K562 (cell line): ENCODE measurements at regions not wholly inside any gene's neighbourhood (a gene's known extent, or its start where the extent isn't known, plus 50 kb on each side); places are given as distances from the start of the nearest gene placed in this dataset.

Experiments
- ATAC-seq: fragments of 200-7000 bp; cut with Tn5 transposase; 3 replicates; pipeline ENCODE4 v1.9.1; 2020; ENCODE audit warnings: moderate library complexity
- BruUV-seq: library from RNA; stranded (reverse); fragments of 400-500 nt; replicated peaks from 2 replicates; lab custom pipeline; 2021; lab: Mats Ljungman, UMichigan
- CTCF ChIA-PET: fragments of 300-600 bp; formaldehyde crosslinking; extraction: SDS; loops from one replicate; lab custom pipeline; 2021; ENCODE audit warnings: low intra/inter-chr PET ratio; lab: Yijun Ruan, JAX
- POLR2A ChIA-PET: fragments of 300-600, 350-650 bp; sonication (Branson Sonifier 250); formaldehyde crosslinking; extraction: SDS; loops from one replicate; lab custom pipeline; 2021; ENCODE audit warnings: antibody characterized with exemption, inconsistent platforms; lab: Yijun Ruan, JAX
- DNase-seq, 4 experiments: peaks; one replicate each; pipeline versions ENCODE4 v3.0.0 to v3.0.0-alpha.2; 2011 to 2018; ENCODE audit warnings: low spot score in 3 of 4, mixed read lengths in 3 of 4; ENCODE audit errors: extremely low read depth in 1 of 4
- FAIRE-seq: peaks from 2 replicates; lab custom pipeline; 2011; peaks lifted over from hg19 to GRCh38; lab: Jason Lieb, UNC
- H2AFZ ChIP-seq: 2 replicates; pipeline ENCODE4 v1.6.0; 2011; ENCODE audit warnings: low read depth, low read length, control low read depth, inconsistent platforms
- H3K27ac ChIP-seq: fragments of 200-600 bp; 3 replicates; pipeline ENCODE4 v1.8.0; 2011; ENCODE audit warnings: low read depth, mild to moderate bottlenecking, control low read depth, inconsistent platforms, low read length, moderate library complexity, mixed read lengths; ENCODE audit errors: extremely low read depth
- H3K27me3 ChIP-seq, 2 experiments: fragments of 300-600 bp in 1 of 2; 2 replicates in 1 of 2; 3 replicates in 1 of 2; pipeline versions ENCODE4 v1.6.0 to v1.8.0; 2011; ENCODE audit warnings: inconsistent platforms in 2 of 2, low read length in 2 of 2, mild to moderate bottlenecking in 1 of 2, mixed read lengths in 1 of 2, moderate library complexity in 1 of 2; ENCODE audit not compliant: control insufficient read depth in 2 of 2, insufficient read depth in 2 of 2
- H3K36me3 ChIP-seq: fragments of 300-600 bp; 3 replicates; pipeline ENCODE4 v1.8.0; 2011; ENCODE audit warnings: mild to moderate bottlenecking, low read length, inconsistent platforms; ENCODE audit not compliant: control insufficient read depth, insufficient read depth
- H3K4me1 ChIP-seq, 2 experiments: fragments of 200-600 bp in 1 of 2; replicated peaks in 1 of 2; 2 replicates in 1 of 2; 3 replicates in 1 of 2; pipeline versions ENCODE4 v1.5.1 to v1.8.0; 2011; ENCODE audit warnings: inconsistent platforms in 2 of 2, low read length in 2 of 2, mild to moderate bottlenecking in 1 of 2, mixed read lengths in 1 of 2, moderate library complexity in 1 of 2; ENCODE audit not compliant: control insufficient read depth in 2 of 2, insufficient read depth in 2 of 2
- H3K4me2 ChIP-seq: 2 replicates; pipeline ENCODE4 v1.6.1; 2011; ENCODE audit warnings: low read length, control low read depth, inconsistent platforms, mixed read lengths; ENCODE audit not compliant: insufficient read depth
- H3K4me3 ChIP-seq: fragments of 200-600 bp; sonication (generic), shearing (Covaris generic); 2 replicates; pipeline ENCODE4 v1.5.1; 2016; ENCODE audit warnings: control low read depth, inconsistent platforms
- H3K79me2 ChIP-seq: fragments of 200-600 bp; 3 replicates; pipeline ENCODE4 v1.8.0; 2011; ENCODE audit warnings: low read length, inconsistent platforms; ENCODE audit not compliant: control insufficient read depth, insufficient read depth
- H3K9ac ChIP-seq, 2 experiments: 2 replicates each; pipeline versions ENCODE4 v1.6.0 to v1.6.1; 2011; ENCODE audit warnings: low read depth in 2 of 2, low read length in 2 of 2, control low read depth in 1 of 2, inconsistent platforms in 1 of 2, mild to moderate bottlenecking in 1 of 2, mixed read lengths in 1 of 2; ENCODE audit not compliant: insufficient read depth in 1 of 2
- H3K9me1 ChIP-seq: one replicate; pipeline ENCODE4 v1.6.0; 2011; ENCODE audit warnings: inconsistent platforms, mild to moderate bottlenecking, low read length, moderate library complexity; ENCODE audit not compliant: control insufficient read depth, insufficient read depth
- H3K9me3 ChIP-seq: replicated peaks from 2 replicates; pipeline ENCODE4 v1.5.1; 2011; ENCODE audit warnings: low read depth, low read length, inconsistent platforms; ENCODE audit not compliant: control insufficient read depth, insufficient read depth
- H4K20me1 ChIP-seq: replicated peaks from 2 replicates; pipeline ENCODE4 v1.6.1; 2011; ENCODE audit warnings: low read length, inconsistent platforms, mixed read lengths; ENCODE audit not compliant: control insufficient read depth, insufficient read depth
- CEBPG ChIP-seq, 3 experiments: fragments of 200-800 bp in 1 of 3; sonication (Bioruptor generic) in 1 of 3; sonication (generic) in 1 of 3; formaldehyde crosslinking in 1 of 3; IDR thresholded peaks in 2 of 3; conservative IDR thresholded peaks in 1 of 3; 2 replicates each; pipeline versions ENCODE4 v1.6.1 to v1.8.0; 2016 to 2022; ENCODE audit warnings: missing compliant biosample characterization in 2 of 3, missing genetic modification characterization in 2 of 3, mild to moderate bottlenecking in 1 of 3, missing genetic modification reagents in 1 of 3
- CHD1 ChIP-seq: fragments of 200-600 bp; sonication (generic); IDR thresholded peaks from one replicate; pipeline ENCODE4 v1.6.1; 2012; ENCODE audit warnings: mild to moderate bottlenecking, moderate library complexity, low read length, inconsistent platforms
- HBP1 ChIP-seq: fragments of 450-650 bp; formaldehyde crosslinking; IDR thresholded peaks from 2 replicates; pipeline ENCODE4 v1.4.0; 2022; ENCODE audit warnings: missing genetic modification characterization
- HMBOX1 ChIP-seq: sonication (generic); IDR thresholded peaks from 2 replicates; pipeline ENCODE4 v1.6.1; 2016
- RAD21 ChIP-seq, 2 experiments: fragments of 250-450 bp in 1 of 2; fragments of 450-650 bp in 1 of 2; sonication (Bioruptor Pico) in 1 of 2; formaldehyde crosslinking in 1 of 2; IDR thresholded peaks in 1 of 2; conservative IDR thresholded peaks in 1 of 2; 2 replicates each; pipeline versions ENCODE4 v1.4.0 to v1.8.0; 2020 to 2022; ENCODE audit warnings: mild to moderate bottlenecking in 2 of 2, moderate library complexity in 1 of 2
- SREBF1 ChIP-seq: fragments of 150-350 bp; IDR thresholded peaks from 2 replicates; pipeline ENCODE4 v1.6.1; 2014; ENCODE audit warnings: antibody characterized with exemption, low read depth, low read length, borderline replicate concordance
- TEAD1 ChIP-seq, 2 experiments: fragments of 450-650 bp in 1 of 2; sonication (generic) in 1 of 2; formaldehyde crosslinking; IDR thresholded peaks; 2 replicates each; pipeline versions ENCODE4 v1.4.0 to v1.8.0; 2020 to 2022; ENCODE audit warnings: mild to moderate bottlenecking in 2 of 2, missing genetic modification reagents in 1 of 2
- ZNF512 ChIP-seq: IDR thresholded peaks from 2 replicates; pipeline ENCODE4 v1.6.1; 2016; ENCODE audit warnings: missing genetic modification characterization, missing compliant biosample characterization
- ZNF707 ChIP-seq: fragments of 250-450 bp; sonication (Bioruptor Pico); conservative IDR thresholded peaks from 2 replicates; pipeline ENCODE4 v1.8.0; 2022; ENCODE audit warnings: inconsistent platforms, mild to moderate bottlenecking, moderate library complexity
- ZNF717 ChIP-seq: fragments of 250-450 bp; sonication (Bioruptor Pico); IDR thresholded peaks from 2 replicates; pipeline ENCODE4 v1.5.0; 2021
- WGBS: fragments of 100-300 bp; shearing (Covaris generic); methylation state at CpG from one replicate; pipeline ENCODE4 v1.1.6; 2016; ENCODE audit warnings: low coverage, mixed read lengths; ENCODE audit not compliant: insufficient coverage; ENCODE audit errors: missing lambda C conversion rate; 5-methylcytosine and 5-hydroxymethylcytosine counted together
- in situ Hi-C: fragments of 300-500 bp; cut with MboI; formaldehyde crosslinking; loops from 4 replicates; pipeline ENCODE4 v1.15.0; 2018; ENCODE audit warnings: inconsistent platforms, mixed read lengths
- intact Hi-C: fragments of 100-400 bp; cut with micrococcal nuclease; formaldehyde crosslinking; loops from 2 replicates; pipeline ENCODE4 v1.14.2; 2022

- Histone ChIP-seq H3K4me1 (no peaks in the 10 kb centered on the region), H3K4me2 (no peak overlapping the region), H3K9ac (no peak overlapping the region), H3K9me1 (no peaks in the 10 kb centered on the region), H3K79me2 (no peaks in the 10 kb centered on the region), H2AFZ (no peak overlapping the region), H3K4me3 (no peak overlapping the region), H3K27ac (no peak overlapping the region), H3K27me3 (no peaks in the 10 kb centered on the region), H4K20me1 (no peaks in the 10 kb centered on the region), H3K9me3 (no peaks in the 10 kb centered on the region), H3K36me3 (no peaks in the 10 kb centered on the region)
- FAIRE-seq (no peak), DNase-seq (no peak), ATAC-seq (no peak)
- 0% methylated on average over 1 of the region's 1 CpG for WGBS
- BruUV-seq, result no TSS peak
- POLR2A ChIA-PET, result no interaction called here
- intact Hi-C loops, result no loop called here
- in situ Hi-C loops, result no loop called here
- CTCF ChIA-PET, result no interaction called here
- TF ChIP-seq HBP1 (CRISPR knock-in tag), result no peak
- no peak for TF ChIP-seq CEBPG (CRISPR knock-in tag; IDR thresholded peaks at IDR 0.05)
- no peak for TF ChIP-seq CEBPG (tag; conservative IDR thresholded peaks at IDR 0.05 in 1 of 2, IDR thresholded peaks at IDR 0.05 in 1 of 2)
- TF ChIP-seq ZNF707 (CRISPR knock-in tag), result no peak
- no peak for TF ChIP-seq CHD1
- no peak for TF ChIP-seq RAD21 (CRISPR knock-in tag; conservative IDR thresholded peaks at IDR 0.05 in 1 of 2, IDR thresholded peaks at IDR 0.05 in 1 of 2)
- no peak for TF ChIP-seq HMBOX1
- TF ChIP-seq SREBF1, result no peak
- TF ChIP-seq TEAD1 (CRISPR knock-in tag; IDR thresholded peaks at IDR 0.05), result no peak
- no peak for TF ChIP-seq ZNF512 (tag)
- TF ChIP-seq ZNF717 (CRISPR knock-in tag), result no peak
- TF ChIP-seq, all 486 proteins: peak for 0
Observed at GRCh38 chr4:82247629-82248028, 126.2 kb downstream of the HNRNPD start.
